Calu3 (cell line): ENCODE measurements at regions not wholly inside any gene's neighbourhood (a gene's known extent, or its start where the extent isn't known, plus 50 kb on each side); places are given as distances from the start of the nearest gene placed in this dataset.

Source experiments
- BruUV-seq: library from RNA; stranded (reverse); fragments of 400-500 nt; replicated peaks from 2 replicates; lab custom pipeline; 2021; lab: Mats Ljungman, UMichigan
- CTCF ChIA-PET: fragments of 300-600 bp; sonication (Branson Sonifier 250); formaldehyde crosslinking; loops from one replicate; lab custom pipeline; 2022; ENCODE audit warnings: antibody characterized with exemption; lab: Charles Lee
- DNase-seq: peaks from one replicate; pipeline ENCODE4 v3.0.0; 2022
- H3K27ac Mint-ChIP-seq: one replicate; pipeline ENCODE4 v1.8.0; 2022; ENCODE audit warnings: mixed read lengths; ENCODE audit not compliant: unreplicated experiment
- H3K27me3 Mint-ChIP-seq: one replicate; pipeline ENCODE4 v1.8.0; 2022; ENCODE audit warnings: mixed read lengths; ENCODE audit not compliant: unreplicated experiment
- H3K36me3 Mint-ChIP-seq: one replicate; pipeline ENCODE4 v1.8.0; 2022; ENCODE audit warnings: mild to moderate bottlenecking, moderate library complexity, mixed read lengths; ENCODE audit not compliant: insufficient read depth, unreplicated experiment
- H3K4me1 Mint-ChIP-seq: one replicate; pipeline ENCODE4 v1.8.0; 2022; ENCODE audit warnings: mild to moderate bottlenecking, low read depth, mixed read lengths; ENCODE audit not compliant: unreplicated experiment
- H3K4me3 Mint-ChIP-seq: one replicate; pipeline ENCODE4 v1.8.0; 2022; ENCODE audit warnings: mild to moderate bottlenecking, low read depth, moderate library complexity, mixed read lengths; ENCODE audit not compliant: unreplicated experiment
- H3K9me3 Mint-ChIP-seq: one replicate; pipeline ENCODE4 v1.8.0; 2022; ENCODE audit warnings: low read depth, mixed read lengths; ENCODE audit not compliant: unreplicated experiment
- intact Hi-C: fragments of 100-400 bp; cut with micrococcal nuclease; formaldehyde crosslinking; loops from one replicate; pipeline ENCODE4 v1.10.0; 2022; ENCODE audit not compliant: unreplicated experiment
- TF ChIP-seq, protein P1 (sequence below): fragments of 200-600 bp; IDR thresholded peaks from one replicate; pipeline ENCODE4 v1.8.0; 2022; ENCODE audit warnings: antibody characterized with exemption; ENCODE audit not compliant: unreplicated experiment

DNA sequence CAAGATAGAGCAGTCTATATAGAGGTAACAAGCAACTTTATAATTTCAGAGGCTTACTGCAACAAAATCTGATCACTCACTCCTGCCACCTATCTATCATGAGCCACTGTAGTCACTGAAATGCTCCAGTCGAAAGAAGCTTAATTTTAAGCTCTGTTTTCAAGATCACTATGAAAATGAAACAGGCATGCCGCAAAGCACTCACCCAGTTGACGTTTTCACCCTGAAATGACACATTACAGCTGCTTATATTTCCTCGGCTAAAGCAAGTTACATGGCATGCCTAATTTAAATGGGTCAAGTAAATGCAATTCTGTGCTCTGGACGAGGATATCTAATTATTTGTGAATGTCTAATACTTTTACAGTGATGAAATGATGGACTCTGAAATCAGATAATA lies 616.3 kb downstream of the FAM181B start:
- no peak for DNase-seq
- no TSS peak for BruUV-seq
- Mint-ChIP-seq H3K36me3 (no peaks in the 10 kb centered on the region), H3K27me3 (no peaks in the 10 kb centered on the region), H3K9me3 (peaks cover 10% of the 10 kb centered on the region), H3K4me3 (no peak overlapping the region), H3K27ac (no peak overlapping the region), H3K4me1 (no peaks in the 10 kb centered on the region)
- intact Hi-C loops, result no loop called here
- TF ChIP-seq, protein P1, sequence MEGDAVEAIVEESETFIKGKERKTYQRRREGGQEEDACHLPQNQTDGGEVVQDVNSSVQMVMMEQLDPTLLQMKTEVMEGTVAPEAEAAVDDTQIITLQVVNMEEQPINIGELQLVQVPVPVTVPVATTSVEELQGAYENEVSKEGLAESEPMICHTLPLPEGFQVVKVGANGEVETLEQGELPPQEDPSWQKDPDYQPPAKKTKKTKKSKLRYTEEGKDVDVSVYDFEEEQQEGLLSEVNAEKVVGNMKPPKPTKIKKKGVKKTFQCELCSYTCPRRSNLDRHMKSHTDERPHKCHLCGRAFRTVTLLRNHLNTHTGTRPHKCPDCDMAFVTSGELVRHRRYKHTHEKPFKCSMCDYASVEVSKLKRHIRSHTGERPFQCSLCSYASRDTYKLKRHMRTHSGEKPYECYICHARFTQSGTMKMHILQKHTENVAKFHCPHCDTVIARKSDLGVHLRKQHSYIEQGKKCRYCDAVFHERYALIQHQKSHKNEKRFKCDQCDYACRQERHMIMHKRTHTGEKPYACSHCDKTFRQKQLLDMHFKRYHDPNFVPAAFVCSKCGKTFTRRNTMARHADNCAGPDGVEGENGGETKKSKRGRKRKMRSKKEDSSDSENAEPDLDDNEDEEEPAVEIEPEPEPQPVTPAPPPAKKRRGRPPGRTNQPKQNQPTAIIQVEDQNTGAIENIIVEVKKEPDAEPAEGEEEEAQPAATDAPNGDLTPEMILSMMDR, result no peak
- CTCF ChIA-PET, result no interaction called here

DNA sequence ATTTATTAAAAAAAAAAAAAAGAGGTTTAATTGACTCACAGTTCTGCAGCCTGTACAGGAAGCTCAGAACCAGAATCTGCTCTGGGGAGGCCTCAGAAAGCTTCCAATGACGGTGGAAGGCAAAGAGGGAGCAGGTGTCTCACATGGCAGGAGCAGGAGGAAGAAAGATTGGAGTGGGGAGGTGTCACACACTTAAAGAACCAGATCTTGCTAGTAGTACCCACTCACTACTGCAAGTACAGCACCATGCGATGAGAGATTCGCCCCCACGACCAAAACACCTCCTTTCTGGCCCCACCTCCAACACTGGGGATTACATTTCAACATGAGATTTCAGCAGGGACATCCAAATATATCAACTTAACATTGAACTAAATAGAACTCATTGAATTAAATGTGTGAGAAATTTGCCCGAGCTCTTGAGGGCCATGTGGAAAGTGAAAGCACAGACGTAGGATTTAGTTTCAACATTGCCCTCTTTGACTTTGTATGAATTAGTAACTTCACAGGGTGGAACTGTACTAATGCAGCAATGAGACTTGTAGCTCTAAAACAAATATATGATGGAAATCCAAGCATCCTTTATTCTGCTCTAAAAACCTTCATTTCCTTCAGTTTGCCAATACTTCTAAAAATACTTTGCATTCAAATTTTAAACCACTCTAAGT lies 628.2 kb downstream of the FAM181B start:
- H3K27me3 Mint-ChIP-seq, result no peaks in the 10 kb centered on the region
- H3K4me1 Mint-ChIP-seq, result no peaks in the 10 kb centered on the region
- intact Hi-C loops, result no loop called here
- no peaks in the 10 kb centered on the region for H3K36me3 Mint-ChIP-seq
- no peak for DNase-seq
- no peak overlapping the region for H3K4me3 Mint-ChIP-seq
- H3K27ac Mint-ChIP-seq, result no peak overlapping the region
- TF ChIP-seq, protein P1, result no peak
- no TSS peak for BruUV-seq
- peaks cover 5% of the 10 kb centered on the region for H3K9me3 Mint-ChIP-seq
- CTCF ChIA-PET, result no interaction called here

DNA sequence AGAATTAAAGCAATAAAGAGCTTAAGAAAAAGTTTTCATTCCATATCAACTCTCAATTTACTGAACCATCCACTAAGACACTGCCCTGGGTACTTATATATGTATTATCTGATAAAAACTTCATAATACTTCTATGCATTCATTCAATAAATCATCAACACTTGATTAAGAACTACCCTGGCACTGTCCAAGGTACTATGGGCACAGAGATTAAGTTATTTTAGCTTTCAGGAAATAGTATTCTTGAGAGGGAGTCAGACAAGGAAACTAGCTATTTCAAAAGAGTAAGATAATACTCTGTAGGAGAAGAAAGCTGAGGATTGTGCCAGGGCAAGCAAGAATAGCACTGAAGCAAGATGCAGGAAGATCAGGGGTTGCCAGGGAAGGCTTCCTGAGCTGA lies 640.8 kb downstream of the FAM181B start:
- no peak overlapping the region for H3K4me3 Mint-ChIP-seq
- CTCF ChIA-PET, result no interaction called here
- DNase-seq, result no peak
- intact Hi-C loops, result no loop called here
- no peak overlapping the region for H3K27ac Mint-ChIP-seq
- no peaks in the 10 kb centered on the region for H3K27me3 Mint-ChIP-seq
- TF ChIP-seq, protein P1, result no peak
- no peaks in the 10 kb centered on the region for H3K36me3 Mint-ChIP-seq
- peaks cover 10% of the 10 kb centered on the region for H3K9me3 Mint-ChIP-seq
- no peaks in the 10 kb centered on the region for H3K4me1 Mint-ChIP-seq
- no TSS peak for BruUV-seq

DNA sequence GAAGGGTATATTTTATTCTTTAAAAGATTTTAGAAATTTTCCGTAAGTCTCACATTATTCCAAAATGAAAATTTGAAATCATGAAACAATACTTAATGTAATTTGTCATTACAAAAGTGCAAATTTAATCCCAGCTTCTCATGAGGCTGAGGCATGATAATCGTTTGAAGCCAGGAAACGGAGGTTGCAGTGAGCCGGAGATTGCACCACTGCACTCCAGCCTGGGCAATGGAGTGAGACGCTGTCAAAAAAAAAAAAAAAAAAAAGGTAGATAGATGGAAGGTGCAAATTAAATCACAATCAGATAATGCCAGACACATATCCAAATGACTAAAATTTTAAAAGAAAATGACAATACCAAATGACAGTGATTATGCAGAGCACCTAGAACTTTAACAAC lies 644.2 kb downstream of the FAM181B start:
- no peaks in the 10 kb centered on the region for H3K4me1 Mint-ChIP-seq
- BruUV-seq, result no TSS peak
- CTCF ChIA-PET, result no interaction called here
- intact Hi-C loops, result no loop called here
- no peaks in the 10 kb centered on the region for H3K27me3 Mint-ChIP-seq
- peaks cover 7% of the 10 kb centered on the region for H3K9me3 Mint-ChIP-seq
- TF ChIP-seq, protein P1, result no peak
- H3K36me3 Mint-ChIP-seq, result no peaks in the 10 kb centered on the region
- DNase-seq, result no peak
- H3K27ac Mint-ChIP-seq, result no peak overlapping the region
- H3K4me3 Mint-ChIP-seq, result no peak overlapping the region
